ENCODE measurements at regions not wholly inside any gene's neighbourhood (a gene's known extent, or its start where the extent isn't known, plus 50 kb on each side); places are given as distances from the start of the nearest gene placed in this dataset.

GRCh38 chr1:214739621-214740238, 136.7 kb downstream of the CENPF start:
- no peak for DNase-seq (ENCODE audit: low read depth, low spot score)
- no peaks in the 10 kb centered on the region for H3K36me3 Mint-ChIP-seq (ENCODE audit: low read depth)
- no peaks in the 10 kb centered on the region for H3K27me3 Mint-ChIP-seq (ENCODE audit: low read depth)
- peaks cover 5% of the 10 kb centered on the region for H3K9me3 Mint-ChIP-seq
- no peak overlapping the region for H3K4me3 Mint-ChIP-seq
- H3K27ac Mint-ChIP-seq (ENCODE audit: unreplicated experiment) = no peak overlapping the region
- TF ChIP-seq CTCF (conservative IDR thresholded peaks at IDR 0.05) = no peak
- no peaks in the 10 kb centered on the region for H3K4me1 Mint-ChIP-seq

- Mint-ChIP-seq H3K36me3 (ENCODE audit: low read depth) (no peaks in the 10 kb centered on the region), H3K27me3 (ENCODE audit: low read depth) (no peaks in the 10 kb centered on the region), H3K4me1 (no peaks in the 10 kb centered on the region), H3K4me3 (no peak overlapping the region), H3K27ac (ENCODE audit: unreplicated experiment) (no peak overlapping the region), H3K9me3 (peaks cover 5% of the 10 kb centered on the region)
- no peak for DNase-seq (ENCODE audit: low read depth, low spot score)
- TF ChIP-seq CTCF (conservative IDR thresholded peaks at IDR 0.05) = no peak
Observed at GRCh38 chr1:214740471-214740870, 137.5 kb downstream of the CENPF start.

- no peaks in the 10 kb centered on the region for H3K27me3 Mint-ChIP-seq (ENCODE audit: low read depth)
- no peak for DNase-seq (ENCODE audit: low read depth, low spot score)
- H3K9me3 Mint-ChIP-seq = no peaks in the 10 kb centered on the region
- H3K4me1 Mint-ChIP-seq = no peaks in the 10 kb centered on the region
- no peak overlapping the region for H3K4me3 Mint-ChIP-seq
- no peak overlapping the region for H3K27ac Mint-ChIP-seq (ENCODE audit: unreplicated experiment)
- no peaks in the 10 kb centered on the region for H3K36me3 Mint-ChIP-seq (ENCODE audit: low read depth)
- TF ChIP-seq CTCF (conservative IDR thresholded peaks at IDR 0.05) = no peak
Observed at GRCh38 chr1:214747050-214747635, 144.1 kb downstream of the CENPF start.

GRCh38 chr1:214753236-214753852, 150.3 kb downstream of the CENPF start:
- Mint-ChIP-seq H3K36me3 (ENCODE audit: low read depth) (peaks cover 3% of the 10 kb centered on the region), H3K27me3 (ENCODE audit: low read depth) (no peaks in the 10 kb centered on the region), H3K27ac (ENCODE audit: unreplicated experiment) (no peak overlapping the region), H3K4me1 (no peaks in the 10 kb centered on the region), H3K9me3 (peaks cover 11% of the 10 kb centered on the region), H3K4me3 (no peak overlapping the region)
- DNase-seq (ENCODE audit: low read depth, low spot score) = no peak
- no peak for TF ChIP-seq CTCF (conservative IDR thresholded peaks at IDR 0.05)

- Mint-ChIP-seq H3K4me1 (no peaks in the 10 kb centered on the region), H3K9me3 (peaks cover 39% of the 10 kb centered on the region), H3K36me3 (ENCODE audit: low read depth) (peaks cover 17% of the 10 kb centered on the region), H3K4me3 (no peak overlapping the region), H3K27me3 (ENCODE audit: low read depth) (no peaks in the 10 kb centered on the region), H3K27ac (ENCODE audit: unreplicated experiment) (no peak overlapping the region)
- no peak for TF ChIP-seq CTCF (conservative IDR thresholded peaks at IDR 0.05)
- DNase-seq (ENCODE audit: low read depth, low spot score) = no peak
Observed at GRCh38 chr1:214761030-214761429, 158.0 kb downstream of the CENPF start.

Measured in neural crest cell (in vitro differentiated cells).